H1 (cell line): ENCODE measurements at regions not wholly inside any gene's neighbourhood (a gene's known extent, or its start where the extent isn't known, plus 50 kb on each side); places are given as distances from the start of the nearest gene placed in this dataset.

Experiments
- CTCF ChIA-PET: fragments of 300-600 bp; sonication (Branson Sonifier 250); formaldehyde crosslinking; loops from one replicate; lab custom pipeline; 2021; ENCODE audit not compliant: partially characterized antibody; lab: Charles Lee
- POLR2A ChIA-PET: fragments of 300-600 bp; sonication (Branson Sonifier 250); formaldehyde crosslinking; loops from one replicate; lab custom pipeline; 2021; ENCODE audit warnings: inconsistent platforms; ENCODE audit not compliant: partially characterized antibody; lab: Charles Lee
- DNase-seq, 2 experiments: peaks; one replicate each; pipeline versions ENCODE4 v3.0.0 to v3.0.0-alpha.2; 2010 to 2022; ENCODE audit warnings: low spot score in 2 of 2, low read depth in 1 of 2, mixed read lengths in 1 of 2
- FAIRE-seq: peaks from 2 replicates; lab custom pipeline; 2011; peaks lifted over from hg19 to GRCh38; lab: Jason Lieb, UNC
- H2AFZ ChIP-seq: 2 replicates; pipeline ENCODE4 v1.8.1; 2012; ENCODE audit warnings: low read length, inconsistent platforms
- H2AK5ac ChIP-seq: 2 replicates; pipeline ENCODE4 v1.6.1; 2013; ENCODE audit warnings: low read depth, low read length
- H2BK120ac ChIP-seq: replicated peaks from 2 replicates; pipeline ENCODE3; 2013; ENCODE audit warnings: low read depth, low read length, inconsistent platforms
- H2BK12ac ChIP-seq: 2 replicates; pipeline ENCODE4 v1.6.1; 2013; ENCODE audit warnings: low read depth, low read length
- H2BK15ac ChIP-seq: 2 replicates; pipeline ENCODE4 v1.6.1; 2013; ENCODE audit warnings: low read length
- H2BK20ac ChIP-seq: 2 replicates; pipeline ENCODE4 v1.6.1; 2013; ENCODE audit warnings: low read length
- H2BK5ac ChIP-seq: 2 replicates; pipeline ENCODE4 v1.6.1; 2013; ENCODE audit warnings: low read depth, low read length
- H3K14ac ChIP-seq: 2 replicates; pipeline ENCODE4 v1.6.1; 2013; ENCODE audit warnings: inconsistent platforms; ENCODE audit not compliant: insufficient read length
- H3K18ac ChIP-seq: 2 replicates; pipeline ENCODE4 v1.6.1; 2013; ENCODE audit warnings: low read length; ENCODE audit errors: extremely low read depth
- H3K23ac ChIP-seq: 2 replicates; pipeline ENCODE4 v1.6.1; 2013; ENCODE audit warnings: inconsistent platforms; ENCODE audit not compliant: insufficient read length
- H3K23me2 ChIP-seq: 2 replicates; pipeline ENCODE4 v1.6.1; 2013; ENCODE audit warnings: low read depth, low read length
- H3K27ac ChIP-seq: 2 replicates; pipeline ENCODE4 v1.6.1; 2011; ENCODE audit warnings: low read depth, low read length, inconsistent platforms
- H3K27me3 ChIP-seq, 4 experiments: replicated peaks in 1 of 4; 1 replicate in 1 of 4; 2 replicates in 3 of 4; pipeline versions ENCODE4 v1.6.1 to v1.8.1; 2011 to 2013; ENCODE audit warnings: low read length in 3 of 4, mild to moderate bottlenecking in 3 of 4, inconsistent platforms in 2 of 4, mixed read lengths in 2 of 4, moderate library complexity in 1 of 4; ENCODE audit not compliant: control insufficient read depth in 3 of 4, insufficient read depth in 3 of 4; ENCODE audit errors: extremely low read depth in 1 of 4
- H3K36me3 ChIP-seq, 4 experiments: 2 replicates each; pipeline versions ENCODE4 v1.6.1 to v1.8.1; 2011 to 2013; ENCODE audit warnings: mild to moderate bottlenecking in 4 of 4, low read length in 3 of 4, moderate library complexity in 2 of 4, control low read depth in 1 of 4, inconsistent platforms in 1 of 4; ENCODE audit not compliant: insufficient read depth in 4 of 4, control insufficient read depth in 2 of 4
- H3K4ac ChIP-seq: replicated peaks from 2 replicates; pipeline ENCODE3; 2013; ENCODE audit warnings: low read length, low read depth, mixed read lengths, inconsistent platforms; ENCODE audit not compliant: insufficient read length
- H3K4me1 ChIP-seq, 4 experiments: replicated peaks in 1 of 4; 1 replicate in 1 of 4; 2 replicates in 3 of 4; pipeline versions ENCODE4 v1.6.1 to v1.8.1; 2011 to 2013; ENCODE audit warnings: low read length in 3 of 4, inconsistent platforms in 2 of 4, mixed read lengths in 1 of 4; ENCODE audit not compliant: insufficient read depth in 4 of 4, control insufficient read depth in 3 of 4
- H3K4me2 ChIP-seq, 2 experiments: 2 replicates each; pipeline versions ENCODE4 v1.6.1 to v1.8.1; 2011 to 2013; ENCODE audit warnings: low read depth in 2 of 2, low read length in 2 of 2, control low read depth in 1 of 2, inconsistent platforms in 1 of 2, mild to moderate bottlenecking in 1 of 2; ENCODE audit not compliant: insufficient read depth in 1 of 2
- H3K4me3 ChIP-seq, 4 experiments: fragments of 200-600, 300-600 bp in 1 of 4; sonication (generic), shearing (Covaris generic), sonication (Bioruptor Twin) in 1 of 4; 2 replicates each; pipeline versions ENCODE4 v1.5.1 to v1.8.1; 2011 to 2016; ENCODE audit warnings: low read length in 4 of 4, low read depth in 3 of 4, control low read depth in 2 of 4, inconsistent platforms in 2 of 4, mild to moderate bottlenecking in 2 of 4, mixed read lengths in 1 of 4, moderate library complexity in 1 of 4; ENCODE audit not compliant: insufficient read depth in 2 of 4; ENCODE audit errors: extremely low read depth in 1 of 4
- H3K56ac ChIP-seq: replicated peaks from 2 replicates; pipeline ENCODE3; 2013; ENCODE audit warnings: low read depth, mild to moderate bottlenecking, mixed read lengths, low read length, inconsistent platforms; ENCODE audit not compliant: insufficient read length
- H3K79me1 ChIP-seq: 2 replicates; pipeline ENCODE4 v1.6.1; 2013; ENCODE audit warnings: low read depth, low read length, control low read depth
- H3K79me2 ChIP-seq, 2 experiments: 2 replicates each; pipeline versions ENCODE4 v1.6.1 to v1.8.1; 2012 to 2013; ENCODE audit warnings: low read length in 2 of 2, mild to moderate bottlenecking in 2 of 2, inconsistent platforms in 1 of 2; ENCODE audit not compliant: insufficient read depth in 2 of 2, control insufficient read depth in 1 of 2
- H3K9ac ChIP-seq, 4 experiments: replicated peaks in 1 of 4; 1 replicate in 1 of 4; 2 replicates in 3 of 4; pipeline versions ENCODE4 v1.6.1 to v1.8.1; 2011 to 2013; ENCODE audit warnings: low read depth in 3 of 4, low read length in 3 of 4, control low read depth in 2 of 4, mild to moderate bottlenecking in 2 of 4, moderate library complexity in 2 of 4, inconsistent platforms in 1 of 4; ENCODE audit errors: extremely low read depth in 1 of 4
- H3K9me3 ChIP-seq, 2 experiments: 2 replicates each; pipeline versions ENCODE4 v1.6.1 to v1.8.1; 2012 to 2013; ENCODE audit warnings: mild to moderate bottlenecking in 2 of 2, moderate library complexity in 2 of 2, control low read depth in 1 of 2, inconsistent platforms in 1 of 2, low read depth in 1 of 2, low read length in 1 of 2, mixed read lengths in 1 of 2; ENCODE audit not compliant: insufficient read depth in 2 of 2
- H4K20me1 ChIP-seq, 2 experiments: replicated peaks in 1 of 2; 2 replicates each; pipeline versions ENCODE3 to v1.8.1; 2011 to 2013; ENCODE audit warnings: inconsistent platforms in 2 of 2, low read length in 2 of 2, mild to moderate bottlenecking in 1 of 2; ENCODE audit not compliant: insufficient read depth in 2 of 2, control insufficient read depth in 1 of 2
- H4K5ac ChIP-seq: 2 replicates; pipeline ENCODE4 v1.6.1; 2013; ENCODE audit warnings: low read length, low read depth, mixed read lengths, inconsistent platforms; ENCODE audit not compliant: insufficient read length
- H4K8ac ChIP-seq: 2 replicates; pipeline ENCODE4 v1.8.0; 2013; ENCODE audit warnings: mild to moderate bottlenecking, moderate library complexity, low read length, inconsistent platforms; ENCODE audit not compliant: insufficient read depth; ENCODE audit errors: extremely low read depth
- H4K91ac ChIP-seq: replicated peaks from 2 replicates; pipeline ENCODE3; 2013; ENCODE audit warnings: low read length, mixed read lengths, inconsistent platforms; ENCODE audit not compliant: insufficient read length
- EZH2 ChIP-seq: fragments of 200-600 bp; sonication (generic); IDR thresholded peaks from 2 replicates; pipeline ENCODE4 v1.7.1; 2012; ENCODE audit warnings: low read depth, mild to moderate bottlenecking, moderate library complexity, low read length, inconsistent platforms; ENCODE audit not compliant: severe bottlenecking
- JUN ChIP-seq: IDR thresholded peaks from 2 replicates; pipeline ENCODE4 v1.6.1; 2011; ENCODE audit warnings: low read depth, mild to moderate bottlenecking, improper control_type of control experiment, low read length
- KDM4A ChIP-seq: IDR thresholded peaks from one replicate; pipeline ENCODE4 v1.7.1; 2012; ENCODE audit warnings: low read depth, mild to moderate bottlenecking, moderate library complexity, low read length, inconsistent platforms; ENCODE audit not compliant: severe bottlenecking
- TAF1 ChIP-seq: IDR thresholded peaks from 2 replicates; pipeline ENCODE4 v1.6.1; 2011; ENCODE audit warnings: mild to moderate bottlenecking, low read depth, low read length

GRCh38 chr4:181488926-181489325 is 754.3 kb upstream of the TENM3 start:
- H3K9me3 ChIP-seq, result no peaks in the 10 kb centered on the region
- H2BK12ac ChIP-seq, result no peak overlapping the region
- H3K4ac ChIP-seq, result no peak overlapping the region
- H2BK15ac ChIP-seq, result no peak overlapping the region
- H3K4me2 ChIP-seq, result no peak overlapping the region
- POLR2A ChIA-PET, result no interaction called here
- H4K8ac ChIP-seq, result no peak overlapping the region
- no peak overlapping the region for H2AFZ ChIP-seq
- DNase-seq (no peak), FAIRE-seq (no peak)
- no peak overlapping the region for H4K91ac ChIP-seq
- no peak overlapping the region for H3K9ac ChIP-seq
- CTCF ChIA-PET, result interaction anchor here (1.6 kb wide), 1 partner anchor 40 kb away, joined by 5 read pairs; no protein-coding TSS in a partner anchor
- H4K5ac ChIP-seq, result no peak overlapping the region
- H2BK5ac ChIP-seq, result no peak overlapping the region
- no peaks in the 10 kb centered on the region for H3K79me2 ChIP-seq
- no peaks in the 10 kb centered on the region for H4K20me1 ChIP-seq
- no peak overlapping the region for H2AK5ac ChIP-seq
- peaks cover 0 to 5% (median 0%) of the 10 kb centered on the region in 4 experiments; a peak in 1 of 7 replicates for H3K4me1 ChIP-seq
- H3K14ac ChIP-seq, result no peak overlapping the region
- no peaks in the 10 kb centered on the region for H3K27me3 ChIP-seq
- H3K18ac ChIP-seq, result no peak overlapping the region
- H3K23ac ChIP-seq, result no peak overlapping the region
- no peak overlapping the region for H3K4me3 ChIP-seq
- no peak overlapping the region for H3K56ac ChIP-seq
- TF ChIP-seq KDM4A, result no peak
- no peak for TF ChIP-seq JUN
- TF ChIP-seq TAF1, result no peak
- no peak for TF ChIP-seq EZH2
- no peaks in the 10 kb centered on the region for H3K36me3 ChIP-seq
- H3K23me2 ChIP-seq, result no peaks in the 10 kb centered on the region
- H3K27ac ChIP-seq, result no peak overlapping the region
- no peaks in the 10 kb centered on the region for H3K79me1 ChIP-seq
- H2BK20ac ChIP-seq, result no peak overlapping the region
- no peak overlapping the region for H2BK120ac ChIP-seq
